ENCODE measurements at regions not wholly inside any gene's neighbourhood (a gene's known extent, or its start where the extent isn't known, plus 50 kb on each side); places are given as distances from the start of the nearest gene placed in this dataset.

DNA sequence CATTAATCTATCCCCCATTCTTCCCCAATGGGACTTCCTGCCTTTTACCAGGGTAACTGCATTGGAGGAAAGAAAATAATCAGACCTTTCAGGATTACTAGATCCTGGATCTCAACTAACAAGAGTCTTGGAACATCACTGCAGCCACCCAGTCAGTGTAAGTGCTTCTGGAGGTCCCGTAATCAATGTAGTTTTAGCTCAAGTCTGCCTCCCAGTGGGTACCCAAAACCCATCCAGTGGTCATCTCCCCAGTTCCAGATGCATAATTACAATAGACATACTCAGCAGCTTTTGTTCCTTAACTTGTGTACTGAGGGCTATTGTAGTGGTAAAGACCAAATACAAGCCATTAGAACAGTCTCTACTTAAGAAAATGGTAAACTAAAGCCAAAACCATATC lies 319.1 kb downstream of the GPATCH2 start:
- FAIRE-seq = no peak

DNA sequence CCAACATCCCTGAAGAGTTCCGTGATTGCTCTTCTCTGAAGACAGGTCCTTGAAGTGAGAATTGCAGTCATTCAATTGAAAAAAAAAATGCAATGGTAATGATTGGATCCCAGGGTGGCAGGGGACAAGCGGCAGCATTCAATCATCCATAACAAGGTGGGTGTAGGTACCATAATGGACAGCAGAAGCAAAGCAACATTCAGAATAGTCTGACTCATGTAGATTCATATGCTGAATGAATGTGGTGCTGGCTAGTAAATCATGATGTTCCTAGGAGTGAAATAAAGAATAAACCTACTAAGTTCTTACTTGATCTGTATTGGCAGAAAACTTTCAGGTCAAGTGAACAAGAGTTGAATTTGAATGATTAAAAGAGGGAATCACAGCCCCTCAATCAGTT lies 319.6 kb downstream of the GPATCH2 start:
- no peak for FAIRE-seq

DNA sequence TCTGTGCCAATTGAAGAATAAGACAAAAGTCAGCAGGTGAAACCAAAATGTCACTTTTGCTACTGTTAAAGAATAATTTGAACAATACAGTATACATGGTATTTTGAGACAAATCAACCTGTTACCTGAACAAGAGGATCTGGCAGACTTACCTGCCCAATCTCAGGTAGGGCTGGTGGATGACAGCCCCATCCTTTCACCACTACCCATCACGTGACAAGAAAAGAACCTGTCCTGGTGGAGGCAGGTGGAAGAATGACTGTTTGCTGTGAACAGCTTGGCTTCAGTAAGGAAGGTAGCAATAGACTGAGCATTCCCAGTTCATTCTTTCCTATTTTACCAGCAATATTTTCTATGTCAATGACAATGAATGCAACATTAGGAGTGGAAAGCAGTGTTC lies 349.6 kb downstream of the GPATCH2 start:
- FAIRE-seq = no peak

DNA sequence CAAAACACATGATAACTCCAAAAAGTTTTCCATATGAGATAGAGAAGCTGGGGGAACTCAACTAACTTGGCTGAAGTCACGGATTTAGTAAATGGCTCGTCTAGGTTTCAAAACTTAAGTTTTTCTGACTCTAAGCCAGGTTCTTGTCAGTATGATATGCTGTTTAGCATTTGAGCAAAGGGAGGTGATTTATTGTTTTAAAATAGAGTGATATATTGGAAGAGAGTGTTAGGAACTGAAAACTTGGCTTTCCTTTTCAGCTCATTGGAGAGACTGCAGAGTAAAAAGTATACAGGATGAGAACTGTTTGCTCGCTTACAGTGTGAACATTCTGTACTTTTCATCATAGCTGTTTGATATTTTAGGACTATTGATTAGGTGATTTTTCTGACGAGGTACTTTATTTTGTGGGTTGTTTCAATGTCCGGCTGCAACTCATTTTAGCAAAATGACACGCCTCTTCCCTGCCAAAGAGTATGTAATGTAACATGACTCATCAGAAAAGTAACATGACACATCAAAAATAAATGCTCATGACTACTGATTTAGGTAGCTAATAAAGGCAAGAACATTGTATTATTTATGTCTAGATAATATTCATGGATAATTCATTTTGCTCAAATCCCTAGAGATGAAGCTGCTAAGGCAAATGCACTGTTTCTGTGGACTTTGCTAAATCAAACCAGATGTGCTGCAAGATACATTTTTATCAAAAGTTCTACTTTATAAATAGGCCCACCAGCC lies 355.1 kb downstream of the GPATCH2 start:
- FAIRE-seq = no peak

DNA sequence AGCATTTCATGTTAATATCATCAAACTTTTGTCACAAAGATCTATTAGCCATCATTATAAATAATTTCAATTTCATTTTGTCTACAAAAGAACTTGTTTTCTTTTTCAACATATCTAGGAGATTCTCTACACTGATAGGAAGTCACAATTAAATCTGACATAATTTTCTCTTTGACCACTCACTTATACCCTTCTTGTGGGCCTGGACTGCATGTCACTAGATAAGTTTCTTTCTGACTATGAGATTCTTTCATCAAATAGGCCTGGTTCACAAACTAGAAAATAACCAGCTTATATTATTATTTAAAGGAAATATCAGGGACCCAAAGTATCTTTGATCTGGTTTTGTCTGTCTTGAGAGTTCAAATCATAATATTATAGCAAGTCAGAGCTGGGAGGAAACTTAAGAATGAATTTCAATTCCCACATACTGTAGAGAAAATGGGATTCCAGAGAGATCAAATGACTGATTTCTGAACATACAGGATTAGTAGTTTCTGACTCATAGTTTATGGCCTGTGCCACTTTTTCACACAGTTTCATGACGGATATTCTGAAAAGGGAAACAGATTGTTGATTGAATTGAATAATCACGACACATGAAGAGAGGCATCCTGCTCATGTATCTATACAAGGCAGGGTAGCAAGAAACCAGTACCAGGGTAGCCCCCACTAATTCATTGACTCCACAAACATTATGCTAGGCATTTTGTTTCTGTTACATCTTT lies 355.8 kb downstream of the GPATCH2 start:
- no peak for FAIRE-seq

DNA sequence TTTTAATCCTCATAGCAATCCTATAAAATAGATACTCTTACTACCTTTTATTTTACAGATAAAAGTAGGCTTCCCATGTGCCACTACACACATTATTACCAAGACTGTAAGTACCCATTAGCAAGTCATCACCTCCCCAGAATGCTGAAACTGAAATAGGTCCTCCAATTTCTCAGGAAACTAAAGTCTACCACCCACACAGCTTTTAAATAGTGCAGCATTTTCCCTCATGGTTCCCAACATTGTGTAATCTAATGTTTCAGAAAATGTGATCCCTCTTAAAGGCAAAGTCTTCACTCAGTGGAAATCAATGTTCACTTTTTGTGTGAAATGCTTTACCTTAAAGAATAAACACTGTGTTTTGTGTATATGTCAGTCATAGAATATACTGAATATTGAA lies 356.5 kb downstream of the GPATCH2 start:
- FAIRE-seq = no peak

DNA sequence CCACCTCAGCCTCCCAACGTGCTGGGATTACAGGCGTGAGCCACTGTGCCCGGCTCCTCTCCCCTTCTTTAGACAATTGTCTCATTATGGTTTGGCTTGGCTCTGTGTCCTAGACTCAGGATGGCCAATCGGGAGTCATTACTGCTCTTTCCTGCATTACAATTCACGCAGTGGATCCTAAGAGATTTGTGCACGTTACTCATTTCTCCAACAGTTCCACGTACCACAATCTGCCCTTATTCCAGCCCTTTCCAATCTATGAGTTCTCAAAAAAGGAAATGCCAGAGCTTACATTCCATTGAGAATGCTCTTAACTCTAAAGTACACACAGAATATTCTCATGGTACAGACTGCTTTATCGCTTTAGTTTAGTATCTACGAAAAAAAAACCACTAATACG lies 357.0 kb downstream of the GPATCH2 start:
- FAIRE-seq = no peak

DNA sequence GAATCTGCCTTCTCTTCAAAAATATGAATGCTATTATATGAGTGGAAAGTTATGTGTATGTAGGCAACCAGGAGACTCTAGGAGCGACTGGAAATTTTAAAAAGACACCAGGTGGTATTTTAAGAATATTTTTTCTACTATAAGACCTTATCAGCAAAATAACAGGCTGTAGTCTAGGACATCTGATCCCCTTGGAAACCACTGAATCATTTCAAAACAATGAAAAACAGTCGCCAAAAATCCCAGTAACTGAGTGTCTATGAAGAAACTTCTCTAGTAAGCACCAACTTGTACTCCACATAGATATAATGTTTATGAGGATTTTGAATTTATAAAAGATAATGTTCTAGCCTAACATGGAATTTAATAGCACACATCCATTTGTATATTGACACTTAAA lies 358.5 kb downstream of the GPATCH2 start:
- FAIRE-seq = no peak

DNA sequence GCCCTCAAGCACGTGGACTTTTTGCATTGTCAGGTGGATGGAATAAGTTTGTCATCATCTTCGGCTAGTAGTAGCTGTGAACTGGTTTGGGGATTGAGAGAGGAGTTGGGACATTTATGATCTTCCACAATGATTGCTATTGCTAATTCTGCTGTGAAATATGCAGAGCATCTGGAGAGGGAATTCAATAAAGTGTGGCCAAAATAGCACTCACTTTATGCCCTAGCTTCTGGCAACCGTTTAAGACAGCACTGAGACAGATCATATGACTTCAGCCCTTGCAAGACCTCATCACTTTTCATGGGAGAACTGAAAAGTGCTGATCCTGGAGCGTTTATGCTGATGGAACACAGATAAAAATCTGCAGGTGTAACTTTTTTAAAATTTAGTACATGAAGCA lies 360.8 kb downstream of the GPATCH2 start:
- no peak for FAIRE-seq

DNA sequence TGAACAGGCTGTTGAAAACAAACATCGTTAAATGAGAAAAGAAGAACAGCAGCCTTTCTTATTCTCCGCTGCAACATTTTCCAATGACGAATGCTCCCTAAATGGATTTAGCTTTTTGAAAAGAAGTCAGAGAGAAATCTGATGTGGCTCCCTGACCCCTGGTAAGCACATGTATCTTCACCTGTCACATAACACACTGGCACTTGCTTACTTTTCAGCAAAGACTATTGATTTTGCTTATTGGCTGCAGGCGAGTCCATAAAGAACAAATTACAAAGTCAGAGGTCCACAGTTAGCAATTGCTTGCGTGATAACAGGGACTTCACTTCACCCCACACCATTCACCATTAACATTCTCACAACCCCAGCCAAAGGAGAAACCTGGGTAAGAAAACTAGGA lies 362.8 kb downstream of the GPATCH2 start:
- FAIRE-seq = no peak

DNA sequence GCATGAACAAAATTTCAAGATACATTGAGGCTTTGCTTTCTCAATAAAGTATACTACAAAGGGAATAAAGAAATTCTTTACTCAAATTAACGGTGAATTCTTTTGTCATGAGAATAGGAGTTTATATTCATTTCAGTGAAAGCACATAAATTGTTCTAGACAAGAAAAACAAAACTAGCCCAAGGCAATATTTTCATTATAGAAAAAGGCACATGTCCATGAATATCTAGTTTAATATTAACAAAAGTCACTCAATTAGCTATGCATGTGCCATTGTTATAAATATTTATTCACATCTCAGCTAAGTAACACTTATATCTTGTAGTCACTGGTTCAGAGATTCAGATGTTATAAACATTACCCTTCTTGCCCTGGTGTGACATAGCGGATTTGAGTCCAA lies 369.3 kb downstream of the GPATCH2 start:
- no peak for FAIRE-seq

DNA sequence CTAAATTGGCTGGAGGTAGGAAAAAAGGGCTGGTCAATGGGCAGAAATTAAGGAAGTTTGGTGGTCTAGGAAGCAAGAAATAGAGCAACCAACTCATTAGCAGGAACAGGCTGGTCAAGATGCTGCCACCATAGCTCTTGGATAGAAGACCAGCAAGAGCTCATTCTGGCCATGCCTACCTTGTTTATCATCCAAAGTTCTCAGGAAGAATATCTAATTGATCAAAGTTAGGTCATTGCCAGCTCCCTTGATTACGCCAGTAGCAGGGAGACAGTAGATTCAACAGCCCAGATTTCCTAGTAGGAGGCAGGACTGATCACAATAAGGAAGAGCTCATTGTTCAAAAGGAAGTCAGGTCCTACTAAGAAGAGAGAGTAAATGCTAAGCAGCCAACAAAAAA lies 370.2 kb downstream of the GPATCH2 start:
- FAIRE-seq = no peak

DNA sequence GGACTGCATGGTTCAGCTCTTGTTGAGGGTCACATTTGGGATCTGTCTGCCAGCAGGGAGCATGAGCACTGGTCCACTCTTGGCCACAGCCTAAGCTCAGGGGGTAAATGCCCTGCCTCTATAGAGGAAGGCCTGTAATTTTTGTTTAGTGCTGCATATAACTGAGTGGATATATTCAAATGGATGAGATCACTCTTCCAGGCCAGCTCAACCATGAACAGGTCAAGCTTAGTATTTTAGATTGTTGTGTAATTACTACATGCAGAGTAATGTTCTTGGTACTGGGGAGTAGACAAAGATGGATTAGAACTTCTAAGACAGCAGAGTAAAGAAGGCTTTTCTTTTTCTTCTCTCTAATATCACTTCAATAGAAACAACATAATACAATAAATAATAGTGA lies 376.9 kb downstream of the GPATCH2 start:
- FAIRE-seq = no peak

DNA sequence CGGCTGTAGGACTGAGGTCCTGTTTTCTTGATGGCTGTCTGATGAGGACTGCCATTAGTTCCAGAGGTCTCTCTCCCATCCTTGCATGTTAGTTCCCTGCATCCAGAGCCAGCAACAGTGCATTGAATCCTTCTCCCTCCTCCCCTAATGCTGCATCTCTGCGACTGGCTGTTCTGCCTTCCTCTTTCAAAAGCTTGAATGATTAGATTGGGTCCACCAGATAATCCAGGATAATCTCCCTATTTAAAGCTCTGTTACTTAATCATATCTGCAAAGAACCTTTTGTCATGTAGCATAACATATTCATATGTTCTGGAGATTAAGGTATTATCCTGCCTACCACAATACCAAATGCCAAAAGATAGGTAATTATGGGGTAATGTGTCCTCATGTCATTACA lies 377.5 kb downstream of the GPATCH2 start:
- FAIRE-seq = no peak

DNA sequence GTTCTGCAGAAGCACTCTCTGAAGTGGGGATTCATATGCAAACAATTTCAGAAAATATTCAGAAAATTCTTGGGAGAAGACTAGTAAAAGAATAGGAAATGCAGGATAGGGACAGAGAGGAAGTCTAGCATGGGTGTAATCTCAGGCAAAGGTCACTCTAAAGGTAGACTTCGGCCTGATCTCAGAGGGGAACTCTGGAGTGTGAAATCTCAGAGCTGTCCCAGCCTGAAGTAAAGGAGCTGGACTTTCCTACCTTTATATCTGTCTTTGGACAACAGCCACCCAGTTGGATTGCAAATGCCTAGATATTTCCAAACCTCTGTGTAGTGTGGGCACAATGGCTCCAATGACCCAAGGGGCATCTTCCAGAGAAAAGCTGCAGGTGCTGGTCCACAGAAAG lies 379.8 kb downstream of the GPATCH2 start:
- no peak for FAIRE-seq

DNA sequence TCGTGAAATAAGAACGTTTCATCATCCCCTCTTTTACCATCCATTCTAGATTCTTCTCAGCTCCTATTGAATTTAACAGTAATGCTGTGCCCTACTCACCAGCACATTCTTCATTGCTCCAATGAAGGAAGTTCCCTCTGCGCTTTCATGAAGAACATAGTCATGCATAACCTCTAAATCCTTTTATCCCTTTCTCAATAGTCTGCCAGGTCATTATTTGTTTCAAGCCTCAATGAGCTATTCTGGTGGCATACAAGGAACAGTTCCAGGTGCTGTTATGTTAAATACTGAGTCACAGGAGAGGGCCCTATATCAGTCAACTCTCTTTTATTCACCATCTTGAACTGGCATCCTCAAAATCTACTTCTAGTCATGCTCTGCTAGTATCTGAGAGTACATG lies 381.0 kb downstream of the GPATCH2 start:
- no peak for FAIRE-seq

DNA sequence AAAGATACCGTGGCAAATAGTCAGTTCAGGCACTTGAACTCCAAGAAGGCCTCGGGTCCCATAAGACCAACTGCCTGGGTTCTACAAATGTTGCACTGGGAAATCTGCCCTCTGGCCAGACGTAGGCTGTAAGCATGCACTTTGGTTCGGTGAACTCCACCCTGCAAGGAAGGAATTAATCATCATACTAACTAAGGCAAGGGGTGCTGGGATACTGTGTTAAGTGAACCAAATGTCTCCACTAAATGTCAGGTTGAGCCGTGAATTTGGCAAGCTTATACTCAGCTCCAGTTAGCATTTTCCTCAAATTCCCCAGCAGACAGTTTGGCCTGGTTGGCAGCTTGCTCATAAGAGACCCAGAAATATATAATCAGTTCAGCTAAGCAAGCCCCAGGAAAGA lies 385.9 kb downstream of the GPATCH2 start:
- no peak for FAIRE-seq

DNA sequence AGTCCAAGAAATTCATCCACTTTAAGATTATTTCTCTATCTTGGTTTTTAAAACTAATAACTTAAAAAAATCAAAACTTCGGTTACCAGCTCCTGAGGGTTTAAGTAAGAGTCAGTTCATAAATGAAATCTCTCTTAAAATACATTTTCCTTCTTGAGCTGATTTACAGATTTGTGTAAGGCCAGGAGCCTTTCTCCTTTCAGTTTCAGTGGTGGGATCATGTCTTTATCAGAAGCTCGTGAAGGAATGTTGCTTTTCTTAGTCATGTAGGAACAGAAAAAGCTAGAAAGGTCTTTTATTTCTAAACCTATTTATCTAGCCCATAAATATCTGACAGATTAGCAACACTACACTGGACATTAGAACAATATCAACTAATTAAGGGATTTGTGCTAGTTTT lies 390.2 kb downstream of the GPATCH2 start:
- FAIRE-seq = no peak

DNA sequence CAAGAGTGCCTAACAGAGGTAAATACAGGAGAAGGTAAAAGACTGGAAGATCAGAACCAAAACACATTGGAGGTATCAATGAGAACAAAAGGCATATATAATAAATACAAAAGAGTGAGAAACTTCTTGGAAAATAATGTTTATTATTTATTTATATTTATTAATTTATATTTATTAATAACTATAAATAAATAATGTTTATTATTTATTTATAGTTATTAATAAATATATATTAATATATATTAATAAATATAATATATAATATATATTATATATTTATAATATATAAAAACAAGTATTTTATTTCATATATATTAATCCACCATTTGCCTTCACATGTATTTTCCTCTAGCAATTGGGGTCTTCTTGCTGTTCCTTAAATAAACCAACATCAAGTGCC lies 391.9 kb downstream of the GPATCH2 start:
- FAIRE-seq = peak; percentile 97

DNA sequence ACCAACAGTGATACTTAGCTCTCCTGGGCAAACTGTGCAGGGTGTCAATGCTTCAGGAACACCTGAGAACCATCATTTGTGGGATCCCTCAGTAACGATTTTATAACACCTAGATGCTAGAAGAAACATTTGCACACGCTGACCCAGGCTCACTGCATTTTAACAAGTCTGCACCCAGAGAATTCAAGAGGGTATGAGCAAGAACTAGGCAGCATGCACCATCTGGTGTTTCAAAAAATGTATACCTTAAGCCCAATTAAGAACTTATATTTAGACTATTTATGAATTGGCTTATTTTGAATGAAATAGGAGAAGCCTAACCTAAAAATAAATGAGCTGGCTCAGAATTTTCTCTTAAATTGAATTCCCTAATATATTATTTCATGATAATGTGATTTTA lies 400.5 kb downstream of the GPATCH2 start:
- no peak for FAIRE-seq

DNA sequence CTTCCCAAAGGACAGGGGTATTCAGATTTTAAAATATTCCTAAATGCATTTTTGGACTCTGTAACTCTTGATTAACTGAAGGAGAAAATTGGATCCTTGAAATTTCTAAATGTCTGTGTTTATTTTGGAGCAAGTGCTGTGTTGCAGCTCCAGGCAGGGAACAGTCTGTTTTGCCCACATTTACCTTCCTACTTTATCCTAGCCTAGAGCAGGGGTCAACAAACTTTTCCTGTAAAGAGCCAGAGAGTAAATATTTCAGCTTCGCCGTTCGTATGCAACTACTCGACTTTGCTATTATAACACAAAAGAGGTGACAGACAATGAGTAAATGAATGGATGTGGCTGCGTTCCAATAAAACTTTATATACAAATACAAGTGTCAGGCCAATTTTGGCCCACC lies 402.2 kb downstream of the GPATCH2 start:
- no peak for FAIRE-seq

DNA sequence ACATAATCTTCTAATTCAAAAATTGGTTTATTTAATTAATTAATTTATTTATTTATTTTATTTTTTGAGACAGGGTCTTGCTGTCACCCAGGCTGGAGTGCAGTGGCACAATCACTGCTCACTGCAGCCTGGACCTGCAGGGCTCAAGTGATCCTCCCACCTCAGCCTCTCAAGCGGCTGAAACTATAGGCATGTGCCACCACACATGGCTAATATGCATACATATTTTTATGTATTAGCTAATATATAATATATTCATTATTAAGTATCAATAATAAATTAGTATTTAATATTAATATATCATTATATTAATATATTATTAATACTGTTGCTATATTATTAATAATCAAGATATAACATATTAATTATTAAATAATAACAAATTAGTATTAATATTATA lies 406.7 kb downstream of the GPATCH2 start:
- FAIRE-seq = no peak

DNA sequence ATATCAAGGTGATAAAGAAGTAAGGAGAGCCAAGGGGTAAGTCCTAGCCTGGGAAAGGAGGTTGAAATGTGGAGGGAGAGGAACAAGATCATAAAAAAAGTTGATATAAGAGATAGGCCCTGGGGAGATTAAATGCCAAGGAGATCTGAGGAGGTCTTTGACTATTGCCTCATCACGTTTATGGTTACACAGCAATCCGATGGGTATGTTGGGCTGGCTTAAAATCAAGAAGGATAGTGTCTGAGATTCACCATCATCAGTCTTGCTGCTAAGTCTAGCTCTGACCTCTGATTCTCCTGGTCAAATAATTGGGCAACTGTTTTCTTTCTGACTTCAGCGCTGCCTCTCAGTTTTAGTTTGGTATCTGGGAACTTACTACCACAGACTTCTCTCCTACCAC lies 416.3 kb downstream of the GPATCH2 start:
- no peak for FAIRE-seq

DNA sequence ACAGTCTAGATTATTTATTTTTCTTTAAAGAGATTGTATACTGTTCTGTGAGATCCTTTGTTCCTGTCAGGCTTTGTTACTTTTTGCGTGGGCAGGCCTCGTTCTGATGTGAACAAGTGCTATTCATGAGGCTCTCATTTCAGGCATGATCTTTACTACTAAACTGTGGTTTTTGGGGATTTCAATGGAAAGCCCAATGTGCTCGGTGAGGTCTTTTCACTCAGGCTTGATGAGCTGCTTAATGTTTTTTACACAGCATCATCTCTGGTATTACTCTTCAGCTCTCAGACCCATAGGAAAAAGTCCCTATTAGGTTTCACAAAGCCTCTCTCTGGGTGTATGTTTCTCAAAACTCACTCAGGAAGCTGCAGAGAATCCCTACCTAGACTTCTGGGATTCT lies 419.4 kb downstream of the GPATCH2 start:
- no peak for FAIRE-seq

DNA sequence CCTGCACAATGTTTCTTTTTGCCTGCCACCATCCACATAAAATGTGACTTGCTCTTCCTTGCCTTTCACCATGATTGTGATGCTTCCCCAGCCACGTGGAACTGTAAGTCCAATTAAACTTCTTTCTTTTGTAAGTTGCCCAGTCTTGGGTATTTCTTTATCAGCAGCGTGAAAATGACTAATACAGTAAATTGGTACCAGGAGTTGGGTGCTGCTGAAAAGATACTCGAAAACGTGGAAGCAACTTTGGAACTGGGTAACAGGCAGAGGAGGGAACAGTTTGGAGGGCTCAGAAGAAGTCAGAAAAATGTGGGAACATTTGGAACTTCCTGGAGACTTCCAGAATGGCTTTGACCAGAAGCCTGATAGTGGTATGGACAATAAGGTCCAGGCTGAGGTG lies 425.3 kb downstream of the GPATCH2 start:
- FAIRE-seq = no peak
